Suppressor macrophage treated with lipopolysaccharide for 1 hour (primary cell): ENCODE measurements at regions not wholly inside any gene's neighbourhood (a gene's known extent, or its start where the extent isn't known, plus 50 kb on each side); places are given as distances from the start of the nearest gene placed in this dataset.

Experiments
- DNase-seq, 3 donors: peaks; one replicate each; pipeline ENCODE4 v3.0.0-alpha.2; 2020 to 2022

GRCh38 chr18:65403534-65403933 lies 347.3 kb upstream of the CDH7 start:
- DNase-seq, result no peak

- no peak for DNase-seq
Measured at GRCh38 chr18:65399091-65399490, 351.7 kb upstream of the CDH7 start.

GRCh38 chr18:65398347-65399075 lies 352.3 kb upstream of the CDH7 start:
- no peak for DNase-seq

GRCh38 chr18:65380986-65381385 lies 369.8 kb upstream of the CDH7 start:
- no peak for DNase-seq

- no peak for DNase-seq
Measured at GRCh38 chr18:65380571-65380970, 370.2 kb upstream of the CDH7 start.

- no peak for DNase-seq
Measured at GRCh38 chr18:65372904-65373303, 377.9 kb upstream of the CDH7 start.

GRCh38 chr18:65365245-65365980 lies 385.4 kb upstream of the CDH7 start:
- no peak for DNase-seq

- no peak for DNase-seq
Measured at GRCh38 chr18:65363911-65364632, 386.7 kb upstream of the CDH7 start.

GRCh38 chr18:65363011-65363410 lies 387.8 kb upstream of the CDH7 start:
- no peak for DNase-seq

GRCh38 chr18:65359479-65359878 lies 391.3 kb upstream of the CDH7 start:
- DNase-seq, result no peak

- DNase-seq, result no peak
Measured at GRCh38 chr18:65358306-65358705, 392.5 kb upstream of the CDH7 start.

- no peak for DNase-seq
Measured at GRCh38 chr18:65352186-65352585, 398.6 kb upstream of the CDH7 start.

- no peak for DNase-seq
Measured at GRCh38 chr18:65349635-65350034, 401.2 kb upstream of the CDH7 start.

- no peak for DNase-seq
Measured at GRCh38 chr18:65347446-65347845, 403.4 kb upstream of the CDH7 start.

- DNase-seq, result no peak
Measured at GRCh38 chr18:65346086-65346485, 404.7 kb upstream of the CDH7 start.

GRCh38 chr18:65343571-65343970 lies 407.2 kb upstream of the CDH7 start:
- DNase-seq, result no peak

GRCh38 chr18:65336411-65336810 lies 414.4 kb upstream of the CDH7 start:
- DNase-seq, result no peak

GRCh38 chr18:65329010-65329409 lies 421.8 kb upstream of the CDH7 start:
- DNase-seq, result no peak

- no peak for DNase-seq
Measured at GRCh38 chr18:65326805-65327204, 424.0 kb upstream of the CDH7 start.

GRCh38 chr18:65322895-65323294 lies 427.9 kb upstream of the CDH7 start:
- DNase-seq, result no peak

GRCh38 chr18:65298422-65298821 lies 452.4 kb upstream of the CDH7 start:
- DNase-seq, result no peak

- DNase-seq, result no peak
Measured at GRCh38 chr18:65288908-65289307, 461.9 kb upstream of the CDH7 start.

- no peak for DNase-seq
Measured at GRCh38 chr18:65287652-65288051, 463.2 kb upstream of the CDH7 start.

- DNase-seq, result no peak
Measured at GRCh38 chr18:65282096-65282495, 468.7 kb upstream of the CDH7 start.
